Fibroblast of lung (primary cell): ENCODE measurements at regions not wholly inside any gene's neighbourhood (a gene's known extent, or its start where the extent isn't known, plus 50 kb on each side); places are given as distances from the start of the nearest gene placed in this dataset.
A peak's percentile ranks its signal among the peaks of the same experiment; 100 is the strongest.

ENCODE experiments used
- DNase-seq, 2 donors: peaks; one replicate each; pipeline versions ENCODE4 v3.0.0 to v3.0.0-alpha.2; 2010; ENCODE audit warnings: low read depth in 2 of 2
- H2AFZ ChIP-seq: 2 replicates; pipeline ENCODE4 v1.5.1; 2012; ENCODE audit warnings: low read length, control low read depth, inconsistent platforms
- H3K27ac ChIP-seq: 2 replicates; pipeline ENCODE4 v1.5.1; 2011; ENCODE audit warnings: low read length, control low read depth; ENCODE audit not compliant: insufficient read depth
- H3K27me3 ChIP-seq: 2 replicates; pipeline ENCODE4 v1.5.1; 2011; ENCODE audit warnings: mild to moderate bottlenecking, low read length; ENCODE audit not compliant: control insufficient read depth, insufficient read depth
- H3K36me3 ChIP-seq: 2 replicates; pipeline ENCODE4 v1.5.1; 2011; ENCODE audit warnings: low read length; ENCODE audit not compliant: control insufficient read depth, insufficient read depth
- H3K4me1 ChIP-seq: 2 replicates; pipeline ENCODE4 v1.5.1; 2011; ENCODE audit warnings: low read length; ENCODE audit not compliant: control insufficient read depth, insufficient read depth; ENCODE audit errors: extremely low read depth
- H3K4me2 ChIP-seq: 2 replicates; pipeline ENCODE4 v1.5.1; 2011; ENCODE audit warnings: low read length, control low read depth; ENCODE audit not compliant: insufficient read depth; ENCODE audit errors: extremely low read depth
- H3K4me3 ChIP-seq, 4 experiments: fragments of 200-600 bp in 1 of 4; sonication (generic) in 1 of 4; replicated peaks in 1 of 4; 2 replicates each; pipeline ENCODE4 v1.5.1; 2011 to 2016; ENCODE audit warnings: low read length in 4 of 4, low read depth in 3 of 4, mild to moderate bottlenecking in 3 of 4, control low read depth in 2 of 4, inconsistent platforms in 1 of 4, mixed read lengths in 1 of 4; ENCODE audit not compliant: insufficient read depth in 1 of 4; ENCODE audit errors: control extremely low read depth in 1 of 4
- H3K79me2 ChIP-seq: 2 replicates; pipeline ENCODE4 v1.5.1; 2012; ENCODE audit warnings: mild to moderate bottlenecking, low read length, inconsistent platforms; ENCODE audit not compliant: control insufficient read depth, insufficient read depth
- H3K9ac ChIP-seq: 2 replicates; pipeline ENCODE4 v1.5.1; 2011; ENCODE audit warnings: mild to moderate bottlenecking, low read length, control low read depth; ENCODE audit not compliant: insufficient read depth
- H3K9me3 ChIP-seq: 2 replicates; pipeline ENCODE4 v1.5.1; 2012; ENCODE audit warnings: low read depth, low read length; ENCODE audit not compliant: control insufficient read depth, insufficient read depth
- H4K20me1 ChIP-seq: 2 replicates; pipeline ENCODE4 v1.5.1; 2011; ENCODE audit warnings: low read length; ENCODE audit not compliant: control insufficient read depth, insufficient read depth; ENCODE audit errors: extremely low read depth
- EZH2 ChIP-seq: IDR thresholded peaks from 2 replicates; pipeline ENCODE4 v1.5.1; 2012; ENCODE audit warnings: low read length, control low read depth, mild to moderate bottlenecking; ENCODE audit errors: missing control alignments
- TF ChIP-seq, protein P1 (sequence below), 2 donors: IDR thresholded peaks in 1 of 2; conservative IDR thresholded peaks in 1 of 2; 1 replicate in 1 of 2; 2 replicates in 1 of 2; pipeline ENCODE4 v1.5.1; 2011 to 2012; ENCODE audit warnings: low read length in 2 of 2, control low read depth in 1 of 2, inconsistent platforms in 1 of 2, low read depth in 1 of 2, mild to moderate bottlenecking in 1 of 2

GRCh38 chr10:9547936-9548904 lies 1469.5 kb upstream of the CELF2 start:
- H4K20me1 ChIP-seq, result no peaks in the 10 kb centered on the region
- peak in 1 of 2 donors; percentile 24 for DNase-seq
- H3K36me3 ChIP-seq, result no peaks in the 10 kb centered on the region
- no peak overlapping the region for H3K4me3 ChIP-seq
- no peaks in the 10 kb centered on the region for H3K79me2 ChIP-seq
- no peak overlapping the region for H3K9ac ChIP-seq
- no peak overlapping the region for H2AFZ ChIP-seq
- H3K4me1 ChIP-seq, result no peaks in the 10 kb centered on the region
- no peaks in the 10 kb centered on the region for H3K27me3 ChIP-seq
- no peaks in the 10 kb centered on the region for H3K9me3 ChIP-seq
- no peak overlapping the region for H3K4me2 ChIP-seq
- no peak overlapping the region for H3K27ac ChIP-seq
- TF ChIP-seq, protein P1, sequence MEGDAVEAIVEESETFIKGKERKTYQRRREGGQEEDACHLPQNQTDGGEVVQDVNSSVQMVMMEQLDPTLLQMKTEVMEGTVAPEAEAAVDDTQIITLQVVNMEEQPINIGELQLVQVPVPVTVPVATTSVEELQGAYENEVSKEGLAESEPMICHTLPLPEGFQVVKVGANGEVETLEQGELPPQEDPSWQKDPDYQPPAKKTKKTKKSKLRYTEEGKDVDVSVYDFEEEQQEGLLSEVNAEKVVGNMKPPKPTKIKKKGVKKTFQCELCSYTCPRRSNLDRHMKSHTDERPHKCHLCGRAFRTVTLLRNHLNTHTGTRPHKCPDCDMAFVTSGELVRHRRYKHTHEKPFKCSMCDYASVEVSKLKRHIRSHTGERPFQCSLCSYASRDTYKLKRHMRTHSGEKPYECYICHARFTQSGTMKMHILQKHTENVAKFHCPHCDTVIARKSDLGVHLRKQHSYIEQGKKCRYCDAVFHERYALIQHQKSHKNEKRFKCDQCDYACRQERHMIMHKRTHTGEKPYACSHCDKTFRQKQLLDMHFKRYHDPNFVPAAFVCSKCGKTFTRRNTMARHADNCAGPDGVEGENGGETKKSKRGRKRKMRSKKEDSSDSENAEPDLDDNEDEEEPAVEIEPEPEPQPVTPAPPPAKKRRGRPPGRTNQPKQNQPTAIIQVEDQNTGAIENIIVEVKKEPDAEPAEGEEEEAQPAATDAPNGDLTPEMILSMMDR (conservative IDR thresholded peaks at IDR 0.05 in 1 of 2, IDR thresholded peaks at IDR 0.05 in 1 of 2; ENCODE audit: low read depth in 1 of 2, low read length in 2 of 2), result no peak
- no peak for TF ChIP-seq EZH2

DNA sequence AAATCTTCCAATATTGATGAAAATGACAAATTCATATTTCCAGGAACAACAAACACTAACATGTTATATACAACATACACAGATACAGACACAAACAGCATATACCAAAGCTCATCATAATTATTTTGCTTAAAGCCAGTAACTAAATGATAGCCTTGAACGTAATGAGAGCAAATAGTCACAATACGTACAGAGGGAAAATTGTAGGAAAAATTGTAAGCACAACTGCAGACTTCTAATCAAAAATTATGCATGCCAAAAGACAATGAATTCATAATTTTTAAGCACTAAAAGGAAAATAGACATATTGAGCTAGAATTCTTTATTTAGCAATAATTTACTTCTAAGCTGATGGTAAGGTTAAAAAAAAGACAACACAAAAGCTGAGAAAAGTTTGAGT lies 1466.9 kb upstream of the CELF2 start:
- H3K27me3 ChIP-seq, result no peaks in the 10 kb centered on the region
- no peaks in the 10 kb centered on the region for H3K79me2 ChIP-seq
- no peak for TF ChIP-seq EZH2
- H3K36me3 ChIP-seq, result no peaks in the 10 kb centered on the region
- peak in 1 of 2 donors; percentile 6 for DNase-seq
- no peaks in the 10 kb centered on the region for H3K9me3 ChIP-seq
- no peak overlapping the region for H3K4me2 ChIP-seq
- no peak overlapping the region for H3K4me3 ChIP-seq
- H3K4me1 ChIP-seq, result no peaks in the 10 kb centered on the region
- no peak overlapping the region for H2AFZ ChIP-seq
- no peaks in the 10 kb centered on the region for H4K20me1 ChIP-seq
- no peak overlapping the region for H3K27ac ChIP-seq
- H3K9ac ChIP-seq, result no peak overlapping the region

GRCh38 chr10:9554321-9554720 lies 1463.4 kb upstream of the CELF2 start:
- Histone ChIP-seq H3K79me2 (no peaks in the 10 kb centered on the region), H3K27me3 (no peaks in the 10 kb centered on the region), H3K4me2 (no peak overlapping the region), H3K4me3 (no peak overlapping the region), H4K20me1 (no peaks in the 10 kb centered on the region), H3K9me3 (no peaks in the 10 kb centered on the region), H3K36me3 (no peaks in the 10 kb centered on the region), H3K4me1 (no peaks in the 10 kb centered on the region), H3K9ac (no peak overlapping the region), H2AFZ (no peak overlapping the region), H3K27ac (no peak overlapping the region)
- no peak for DNase-seq
- TF ChIP-seq EZH2, result no peak
- TF ChIP-seq, protein P1 (conservative IDR thresholded peaks at IDR 0.05 in 1 of 2, IDR thresholded peaks at IDR 0.05 in 1 of 2; ENCODE audit: low read depth in 1 of 2, low read length in 2 of 2), result no peak
